IMR-90 (cell line): ENCODE measurements at regions not wholly inside any gene's neighbourhood (a gene's known extent, or its start where the extent isn't known, plus 50 kb on each side); places are given as distances from the start of the nearest gene placed in this dataset.

Source experiments
- ATAC-seq: fragments of 200-7000 bp; cut with Tn5 transposase; 2 replicates; pipeline ENCODE4 v1.9.1; 2020; ENCODE audit warnings: low read depth, mild to moderate bottlenecking, moderate library complexity
- BruUV-seq: library from RNA; stranded (reverse); fragments of 400-500 nt; replicated peaks from 2 replicates; lab custom pipeline; 2021; lab: Mats Ljungman, UMichigan
- CTCF ChIA-PET: fragments of 300-600 bp; formaldehyde crosslinking; extraction: SDS; loops from one replicate; lab custom pipeline; 2021; ENCODE audit warnings: antibody characterized with exemption; lab: Yijun Ruan, JAX
- POLR2A ChIA-PET: fragments of 300-600 bp; sonication (Branson Sonifier 250); formaldehyde crosslinking; loops from one replicate; lab custom pipeline; 2022; ENCODE audit warnings: antibody characterized with exemption; ENCODE audit not compliant: unreplicated experiment; lab: Charles Lee
- DNase-seq: peaks from one replicate; pipeline ENCODE4 v3.0.0; 2013
- H2AFZ ChIP-seq: replicated peaks from 2 replicates; pipeline ENCODE3; 2013; ENCODE audit warnings: low read length, mild to moderate bottlenecking; ENCODE audit not compliant: poor library complexity
- H2AK5ac ChIP-seq: 2 replicates; pipeline ENCODE4 v1.6.1; 2013; ENCODE audit warnings: low read depth, low read length, inconsistent platforms
- H2AK9ac ChIP-seq: replicated peaks from 2 replicates; pipeline ENCODE3; 2013; ENCODE audit warnings: mild to moderate bottlenecking, low read depth, low read length, moderate library complexity; ENCODE audit not compliant: poor library complexity
- H2BK120ac ChIP-seq: 2 replicates; pipeline ENCODE4 v1.6.1; 2013; ENCODE audit warnings: low read depth, low read length, inconsistent platforms
- H2BK15ac ChIP-seq: 3 replicates; pipeline ENCODE4 v1.6.1; 2013; ENCODE audit warnings: low read depth, low read length, inconsistent platforms
- H2BK20ac ChIP-seq: 2 replicates; pipeline ENCODE4 v1.6.1; 2013; ENCODE audit warnings: low read depth, mild to moderate bottlenecking, inconsistent platforms, low read length, moderate library complexity
- H2BK5ac ChIP-seq: 2 replicates; pipeline ENCODE4 v1.6.1; 2013; ENCODE audit warnings: mild to moderate bottlenecking, low read depth, low read length, inconsistent platforms; ENCODE audit not compliant: poor library complexity, severe bottlenecking
- H3K14ac ChIP-seq: replicated peaks from 2 replicates; pipeline ENCODE4 v1.6.1; 2013; ENCODE audit warnings: low read depth, low read length, inconsistent platforms
- H3K18ac ChIP-seq: 2 replicates; pipeline ENCODE4 v1.6.1; 2013; ENCODE audit warnings: low read depth, low read length, control low read depth
- H3K23ac ChIP-seq: 2 replicates; pipeline ENCODE4 v1.6.1; 2013; ENCODE audit warnings: low read depth, low read length, inconsistent platforms
- H3K27ac ChIP-seq: 2 replicates; pipeline ENCODE4 v1.5.1; 2013; ENCODE audit warnings: mild to moderate bottlenecking, control low read depth, low read length; ENCODE audit not compliant: insufficient read depth
- H3K27me3 ChIP-seq: 2 replicates; pipeline ENCODE4 v1.6.1; 2013; ENCODE audit warnings: low read length; ENCODE audit not compliant: control insufficient read depth, insufficient read depth
- H3K36me3 ChIP-seq: 2 replicates; pipeline ENCODE4 v1.6.1; 2013; ENCODE audit warnings: low read length, mixed read lengths; ENCODE audit not compliant: control insufficient read depth, insufficient read depth
- H3K4ac ChIP-seq: 2 replicates; pipeline ENCODE4 v1.6.1; 2013; ENCODE audit warnings: low read depth, low read length, inconsistent platforms
- H3K4me1 ChIP-seq: 2 replicates; pipeline ENCODE4 v1.6.1; 2013; ENCODE audit warnings: low read length, mixed read lengths; ENCODE audit not compliant: control insufficient read depth, insufficient read depth
- H3K4me2 ChIP-seq: 2 replicates; pipeline ENCODE4 v1.6.1; 2013; ENCODE audit warnings: low read depth, mild to moderate bottlenecking, control low read depth, low read length, moderate library complexity
- H3K4me3 ChIP-seq: 2 replicates; pipeline ENCODE4 v1.5.1; 2013; ENCODE audit warnings: low read depth, mild to moderate bottlenecking, control low read depth, low read length, moderate library complexity; ENCODE audit not compliant: insufficient read depth
- H3K56ac ChIP-seq: 2 replicates; pipeline ENCODE4 v1.6.1; 2013; ENCODE audit warnings: low read length, inconsistent platforms; ENCODE audit not compliant: insufficient read depth; ENCODE audit errors: extremely low read depth
- H3K79me1 ChIP-seq, 2 experiments: 2 replicates each; pipeline ENCODE4 v1.6.1; 2013; ENCODE audit warnings: low read length in 2 of 2, inconsistent platforms in 1 of 2, low read depth in 1 of 2
- H3K9ac ChIP-seq: 2 replicates; pipeline ENCODE4 v1.6.1; 2013; ENCODE audit warnings: low read depth, low read length, control low read depth
- H3K9me1 ChIP-seq: 2 replicates; pipeline ENCODE4 v1.6.1; 2013; ENCODE audit warnings: low read length, inconsistent platforms; ENCODE audit not compliant: insufficient read depth
- H3K9me3 ChIP-seq: 2 replicates; pipeline ENCODE4 v1.6.1; 2013; ENCODE audit warnings: low read length; ENCODE audit not compliant: control insufficient read depth, insufficient read depth
- H4K20me1 ChIP-seq: 2 replicates; pipeline ENCODE4 v1.6.1; 2013; ENCODE audit warnings: low read length, inconsistent platforms; ENCODE audit not compliant: insufficient read depth
- H4K5ac ChIP-seq: 2 replicates; pipeline ENCODE4 v1.6.1; 2013; ENCODE audit warnings: mild to moderate bottlenecking, low read depth, low read length, control low read depth
- H4K8ac ChIP-seq, 2 experiments: 2 replicates each; pipeline ENCODE4 v1.6.1; 2013; ENCODE audit warnings: low read depth in 2 of 2, low read length in 2 of 2, control low read depth in 1 of 2, inconsistent platforms in 1 of 2
- H4K91ac ChIP-seq: 2 replicates; pipeline ENCODE4 v1.6.1; 2013; ENCODE audit warnings: low read depth, low read length, inconsistent platforms; ENCODE audit not compliant: insufficient read depth
- BHLHE40 ChIP-seq: fragments of 150-350 bp; IDR thresholded peaks from 2 replicates; pipeline ENCODE4 v1.6.1; 2016; ENCODE audit warnings: mild to moderate bottlenecking, low read depth, low read length
- CEBPB ChIP-seq: IDR thresholded peaks from 2 replicates; pipeline ENCODE4 v1.6.1; 2012; ENCODE audit warnings: low read depth, low read length, improper control_type of control experiment
- CTCF ChIP-seq: conservative IDR thresholded peaks from 2 replicates; pipeline ENCODE4 v1.5.1; 2012; ENCODE audit warnings: mild to moderate bottlenecking, low read depth, low read length, improper control_type of control experiment
- ELK1 ChIP-seq: fragments of 150-350 bp; IDR thresholded peaks from 2 replicates; pipeline ENCODE4 v1.6.1; 2016; ENCODE audit warnings: low read depth, mild to moderate bottlenecking, low read length, moderate library complexity, borderline replicate concordance
- FOS ChIP-seq: fragments of 150-350 bp; IDR thresholded peaks from 2 replicates; pipeline ENCODE4 v1.6.1; 2016; ENCODE audit warnings: low read depth, low read length
- MAFK ChIP-seq: IDR thresholded peaks from 2 replicates; pipeline ENCODE4 v1.6.1; 2012; ENCODE audit warnings: low read depth, low read length, improper control_type of control experiment
- MAZ ChIP-seq: IDR thresholded peaks from 2 replicates; pipeline ENCODE4 v1.6.1; 2012; ENCODE audit warnings: low read depth, mild to moderate bottlenecking, low read length, improper control_type of control experiment, moderate library complexity, borderline replicate concordance
- NFE2L2 ChIP-seq: fragments of 150-350 bp; IDR thresholded peaks from 2 replicates; pipeline ENCODE4 v1.6.1; 2016; ENCODE audit warnings: low read depth, mild to moderate bottlenecking, low read length
- RCOR1 ChIP-seq: IDR thresholded peaks from 2 replicates; pipeline ENCODE4 v1.6.1; 2012; ENCODE audit warnings: mild to moderate bottlenecking, low read length, improper control_type of control experiment; ENCODE audit not compliant: insufficient replicate concordance
- RFX5 ChIP-seq: IDR thresholded peaks from 2 replicates; pipeline ENCODE4 v1.8.0; 2012; ENCODE audit warnings: low read depth, mild to moderate bottlenecking, low read length, moderate library complexity
- SMC3 ChIP-seq: fragments of 150-350 bp; IDR thresholded peaks from 2 replicates; pipeline ENCODE4 v1.6.1; 2016; ENCODE audit warnings: low read depth, mild to moderate bottlenecking, antibody characterized with exemption, low read length, moderate library complexity
- USF2 ChIP-seq: fragments of 150-350 bp; IDR thresholded peaks from 2 replicates; pipeline ENCODE4 v1.6.1; 2017; ENCODE audit warnings: mild to moderate bottlenecking, antibody characterized with exemption, low read length, low read depth
- WGBS, 2 experiments: methylation state at CpG; one replicate each; pipeline versions ENCODE4 v1.1.5 to v1.1.7; 2013; ENCODE audit warnings: missing lambda C conversion rate in 2 of 2; ENCODE audit not compliant: insufficient read length in 1 of 2; ENCODE audit errors: extremely low coverage in 2 of 2; 5-methylcytosine and 5-hydroxymethylcytosine counted together
- dilution Hi-C: fragments of 300-500 bp; cut with HindIII; formaldehyde crosslinking; loops from one replicate; pipeline ENCODE4 v1.14.3; 2018; ENCODE audit warnings: low sequenced_read_pairs; ENCODE audit not compliant: unreplicated experiment
- in situ Hi-C: fragments of 300-500 bp; cut with MboI; formaldehyde crosslinking; loops from 3 replicates; pipeline ENCODE4 v1.14.3; 2019; ENCODE audit warnings: low sequenced_read_pairs, inconsistent platforms, mixed read lengths
- intact Hi-C: fragments of 100-400 bp; cut with micrococcal nuclease; formaldehyde crosslinking; loops from 2 replicates; pipeline ENCODE4 v1.10.0; 2022

GRCh38 chr4:3366893-3367775, 74.3 kb downstream of the RGS12 start:
- intact Hi-C loops (no loop called here), in situ Hi-C loops (no loop called here), dilution Hi-C loops (no loop called here)
- Histone ChIP-seq H2BK15ac (no peak overlapping the region), H3K9me3 (no peaks in the 10 kb centered on the region), H3K4me3 (no peak overlapping the region), H4K8ac (no peak overlapping the region), H3K18ac (no peak overlapping the region), H3K4ac (no peak overlapping the region), H2BK20ac (no peak overlapping the region), H3K56ac (no peak overlapping the region), H3K27me3 (no peaks in the 10 kb centered on the region), H3K79me1 (peaks cover 33 to 73% of the 10 kb centered on the region in 2 experiments), H3K4me2 (no peak overlapping the region), H3K36me3 (no peaks in the 10 kb centered on the region), H3K9me1 (peaks cover 22% of the 10 kb centered on the region), H2BK120ac (no peak overlapping the region), H3K27ac (no peak overlapping the region), H3K9ac (no peak overlapping the region), H3K23ac (no peak overlapping the region), H4K91ac (no peak overlapping the region), H2AFZ (peak overlapping the region; percentile 27), H3K14ac (no peak overlapping the region), H4K20me1 (peaks cover 49% of the 10 kb centered on the region), H3K4me1 (peaks cover 22% of the 10 kb centered on the region), H2BK5ac (no peak overlapping the region), H2AK9ac (no peak overlapping the region), H2AK5ac (no peak overlapping the region), H4K5ac (no peak overlapping the region)
- no peak for DNase-seq
- ChIA-PET POLR2A (no interaction called here), CTCF (no interaction called here)
- no TSS peak for BruUV-seq
- WGBS, 2 experiments, result 85% methylated on average over 5 of the region's 30 CpGs; no CpG with 5 or more reads in 1 of the 2 experiments
- ATAC-seq, result no peak
- TF ChIP-seq CTCF (no peak), RFX5 (no peak), ELK1 (no peak), USF2 (no peak), BHLHE40 (no peak), MAZ (no peak), FOS (no peak), NFE2L2 (no peak), CEBPB (no peak), SMC3 (no peak), RCOR1 (no peak), MAFK (no peak)
